ENCODE measurements at regions not wholly inside any gene's neighbourhood (a gene's known extent, or its start where the extent isn't known, plus 50 kb on each side); places are given as distances from the start of the nearest gene placed in this dataset.

GRCh38 chr1:93805027-93805610, 73.9 kb downstream of the DNTTIP2 start:
- Histone ChIP-seq H3K4me3 (no peak overlapping the region), H3K4me1 (peaks cover 0 to 27% (median 11%) of the 10 kb centered on the region in 4 donors), H3K27me3 (no peaks in the 10 kb centered on the region), H3K9me3 (no peaks in the 10 kb centered on the region), H3K27ac (peak overlapping the region in 2 of 4 donors; percentile 53 to 58), H3K36me3 (no peaks in the 10 kb centered on the region)
- TF ChIP-seq CTCF (IDR thresholded peaks at IDR 0.05) (no peak), POLR2A (IDR thresholded peaks at IDR 0.05) (no peak), EP300 (IDR thresholded peaks at IDR 0.05) (no peak), POLR2AphosphoS5 (IDR thresholded peaks at IDR 0.05) (no peak)
- DNase-seq (no peak), ATAC-seq (ENCODE audit: low FRiP score in 2 of 2) (no peak)
- 96 to 100% methylated on average over 1 of the region's 1 CpG for WGBS, 2 donors

- H3K9me3 ChIP-seq = no peaks in the 10 kb centered on the region
- TF ChIP-seq POLR2A (IDR thresholded peaks at IDR 0.05) (no peak), CTCF (IDR thresholded peaks at IDR 0.05) (no peak), POLR2AphosphoS5 (IDR thresholded peaks at IDR 0.05) (peak; percentile 43 to 53), EP300 (IDR thresholded peaks at IDR 0.05) (peak in 1 of 4 donors; percentile 65)
- H3K4me3 ChIP-seq = no peak overlapping the region
- DNase-seq (no peak), ATAC-seq (ENCODE audit: low FRiP score in 2 of 2) (peak; percentile 72 to 74)
- H3K4me1 ChIP-seq = peaks cover 0 to 27% (median 11%) of the 10 kb centered on the region in 4 donors
- peak overlapping the region in 2 of 4 donors; percentile 53 to 58 for H3K27ac ChIP-seq
- no peaks in the 10 kb centered on the region for H3K36me3 ChIP-seq
- no peaks in the 10 kb centered on the region for H3K27me3 ChIP-seq
- WGBS, 2 donors = 37 to 67% methylated on average over 3 of the region's 3 CpGs
Measured at GRCh38 chr1:93804412-93804811, 74.6 kb downstream of the DNTTIP2 start.

- H3K9me3 ChIP-seq = no peaks in the 10 kb centered on the region
- no peak overlapping the region for H3K4me3 ChIP-seq
- H3K27me3 ChIP-seq = no peaks in the 10 kb centered on the region
- WGBS, 2 donors = 64 to 66% methylated on average over 5 of the region's 5 CpGs
- TF ChIP-seq CTCF (IDR thresholded peaks at IDR 0.05) (no peak), EP300 (IDR thresholded peaks at IDR 0.05) (no peak), POLR2AphosphoS5 (IDR thresholded peaks at IDR 0.05) (peak in 1 of 2 donors; percentile 42)
- DNase-seq = no peak
- no peaks in the 10 kb centered on the region for H3K36me3 ChIP-seq
- peaks cover 0 to 27% (median 13%) of the 10 kb centered on the region in 4 donors for H3K4me1 ChIP-seq
- no peak overlapping the region for H3K27ac ChIP-seq
- ATAC-seq (ENCODE audit: low FRiP score in 2 of 2) = no peak
Measured at GRCh38 chr1:93801471-93801870, 77.5 kb downstream of the DNTTIP2 start.

- Histone ChIP-seq H3K9me3 (no peaks in the 10 kb centered on the region), H3K36me3 (no peaks in the 10 kb centered on the region), H3K4me1 (peaks cover 0 to 27% (median 13%) of the 10 kb centered on the region in 4 donors), H3K27me3 (no peaks in the 10 kb centered on the region), H3K27ac (no peak overlapping the region), H3K4me3 (no peak overlapping the region)
- WGBS, 2 donors = 77 to 78% methylated on average over 5 of the region's 5 CpGs
- no peak for ATAC-seq (ENCODE audit: low FRiP score in 2 of 2)
- DNase-seq = no peak
- TF ChIP-seq POLR2A (IDR thresholded peaks at IDR 0.05) (no peak), EP300 (IDR thresholded peaks at IDR 0.05) (no peak), CTCF (IDR thresholded peaks at IDR 0.05) (no peak), POLR2AphosphoS5 (IDR thresholded peaks at IDR 0.05) (no peak)
Measured at GRCh38 chr1:93800856-93801255, 78.2 kb downstream of the DNTTIP2 start.

- TF ChIP-seq EP300 (IDR thresholded peaks at IDR 0.05) = no peak
- no peak for TF ChIP-seq CTCF (IDR thresholded peaks at IDR 0.05)
- TF ChIP-seq POLR2AphosphoS5 (IDR thresholded peaks at IDR 0.05) = no peak
- no peak for TF ChIP-seq POLR2A (IDR thresholded peaks at IDR 0.05)
- no peaks in the 10 kb centered on the region for H3K36me3 ChIP-seq
- 26 to 48% methylated on average over 1 of the region's 1 CpG for WGBS, 2 donors
Measured at GRCh38 chr1:93798291-93798690, 80.7 kb downstream of the DNTTIP2 start.

More at GRCh38 chr1:93798291-93798690, 80.7 kb downstream of the DNTTIP2 start:
- peaks cover 0 to 10% (median 2%) of the 10 kb centered on the region in 4 donors for H3K4me1 ChIP-seq
- H3K9me3 ChIP-seq = no peaks in the 10 kb centered on the region
- H3K27me3 ChIP-seq = no peaks in the 10 kb centered on the region
- DNase-seq = no peak
- no peak overlapping the region for H3K4me3 ChIP-seq
- H3K27ac ChIP-seq = no peak overlapping the region
- ATAC-seq (ENCODE audit: low FRiP score in 2 of 2) = no peak

Data from upper lobe of left lung (tissue), 6 donors.